Coronary artery (tissue), 2 donors: ENCODE measurements at regions not wholly inside any gene's neighbourhood (a gene's known extent, or its start where the extent isn't known, plus 50 kb on each side); places are given as distances from the start of the nearest gene placed in this dataset.

Experiments used
- DNase-seq: peaks from one replicate; pipeline ENCODE4 v3.0.0-alpha.2; 2017; ENCODE audit warnings: low spot score
- H3K27ac ChIP-seq, 2 donors: fragments of 200-600 bp; sonication (generic); one replicate each; pipeline ENCODE4 v1.5.1; 2016 to 2019
- H3K4me3 ChIP-seq: fragments of 200-600 bp; sonication (generic); 2 replicates; pipeline ENCODE4 v1.5.1; 2016; ENCODE audit warnings: mild to moderate bottlenecking, moderate library complexity
- CTCF ChIP-seq: fragments of 200-600 bp; sonication (generic); IDR thresholded peaks from one replicate; pipeline ENCODE4 v1.5.1; 2019; ENCODE audit warnings: antibody characterized with exemption

- H3K27ac ChIP-seq, result no peak overlapping the region
- no peak for DNase-seq
- TF ChIP-seq CTCF, result no peak
- no peak overlapping the region for H3K4me3 ChIP-seq
These were observed 782.3 kb downstream of the PCDH18 start for GRCh38 chr4:136749989-136750388.

GRCh38 chr4:136748773-136749172, 783.5 kb downstream of the PCDH18 start:
- TF ChIP-seq CTCF, result no peak
- no peak overlapping the region for H3K27ac ChIP-seq
- DNase-seq, result no peak

DNA sequence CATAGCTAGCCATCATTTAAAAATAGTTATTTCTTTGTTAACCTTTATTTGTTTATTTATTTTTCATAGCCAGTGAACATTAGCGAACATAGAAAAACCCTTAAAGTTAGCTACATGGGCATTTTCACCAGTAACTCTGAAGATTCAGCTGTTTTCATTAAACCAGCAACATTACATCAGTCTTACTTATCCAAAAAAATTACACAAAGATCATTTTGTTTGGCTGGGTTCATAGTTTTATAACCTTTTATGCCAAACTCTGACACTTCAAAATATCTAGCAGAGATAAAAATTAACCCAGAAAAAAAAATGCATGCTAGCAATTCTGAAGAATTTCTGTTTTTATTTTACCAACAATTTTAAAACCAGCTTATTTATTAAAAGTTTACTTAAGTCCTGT, 784.1 kb downstream of the PCDH18 start:
- Histone ChIP-seq H3K27ac (no peak overlapping the region), H3K4me3 (no peak overlapping the region)
- no peak for TF ChIP-seq CTCF
- DNase-seq, result no peak

More at GRCh38 chr4:136748773-136749172, 783.5 kb downstream of the PCDH18 start:
- H3K4me3 ChIP-seq, result no peak overlapping the region

DNA sequence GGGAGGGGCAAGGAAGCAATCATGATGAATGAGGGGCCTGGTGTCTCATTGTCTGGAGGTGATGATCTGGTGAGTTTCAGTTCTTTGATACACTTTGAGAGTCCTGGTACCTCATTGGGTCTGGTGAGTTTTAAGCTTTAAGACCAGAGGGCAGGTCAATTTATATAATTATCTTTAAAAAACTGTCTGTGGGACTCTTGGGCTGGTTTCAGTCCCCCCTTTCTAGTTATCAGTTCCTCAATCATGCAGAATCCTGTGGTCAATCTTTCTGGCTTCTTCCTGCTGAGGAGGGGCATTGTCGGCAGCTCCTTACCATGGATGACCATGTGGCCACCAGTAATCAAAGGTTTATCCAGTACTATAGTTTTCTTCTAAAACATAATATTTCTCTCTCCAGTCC, 789.1 kb downstream of the PCDH18 start:
- DNase-seq, result no peak
- no peak for TF ChIP-seq CTCF
- Histone ChIP-seq H3K27ac (no peak overlapping the region), H3K4me3 (no peak overlapping the region)

DNA sequence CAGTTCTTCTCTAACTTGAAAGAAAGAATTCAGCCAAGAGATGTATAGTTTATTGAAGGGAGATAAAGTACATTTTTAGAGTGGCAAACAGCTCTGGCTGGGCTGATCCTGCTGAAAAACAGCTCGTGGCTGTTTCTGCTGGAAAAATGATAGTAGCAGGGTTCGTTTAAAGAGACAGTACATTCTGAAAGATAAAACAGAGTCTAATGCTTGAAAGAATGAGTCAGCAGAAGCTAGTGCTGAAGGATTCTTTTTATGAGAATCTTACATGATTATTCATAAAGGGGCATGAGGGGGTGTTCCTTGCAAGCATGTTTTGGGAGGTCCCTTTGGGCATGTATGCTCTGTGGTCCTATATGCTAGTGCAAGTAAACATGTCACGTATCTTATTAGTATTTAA, 790.0 kb downstream of the PCDH18 start:
- Histone ChIP-seq H3K27ac (no peak overlapping the region), H3K4me3 (no peak overlapping the region)
- DNase-seq, result no peak
- TF ChIP-seq CTCF, result no peak

GRCh38 chr4:136741468-136741867, 790.8 kb downstream of the PCDH18 start:
- DNase-seq, result no peak
- no peak for TF ChIP-seq CTCF
- Histone ChIP-seq H3K27ac (no peak overlapping the region), H3K4me3 (no peak overlapping the region)

GRCh38 chr4:136740326-136740725, 792.0 kb downstream of the PCDH18 start:
- H3K27ac ChIP-seq, result no peak overlapping the region
- TF ChIP-seq CTCF, result no peak
- H3K4me3 ChIP-seq, result no peak overlapping the region
- DNase-seq, result no peak
